Astrocyte of the cerebellum (primary cell): ENCODE measurements at regions not wholly inside any gene's neighbourhood (a gene's known extent, or its start where the extent isn't known, plus 50 kb on each side); places are given as distances from the start of the nearest gene placed in this dataset.

Source experiments
- DNase-seq: peaks from one replicate; pipeline ENCODE4 v3.0.0-alpha.2; 2011; ENCODE audit warnings: low read depth
- H3K4me3 ChIP-seq: 2 replicates; pipeline ENCODE4 v1.5.1; 2011; ENCODE audit warnings: mild to moderate bottlenecking, low read depth, low read length, moderate library complexity
- in situ Hi-C: cut with HindIII; loops from 2 replicates; pipeline ENCODE4 v1.10.0; 2017; ENCODE audit warnings: low sequenced_read_pairs
- TF ChIP-seq, protein P1 (sequence below): IDR thresholded peaks from 2 replicates; pipeline ENCODE4 v1.5.1; 2012; ENCODE audit warnings: low read length, low read depth, moderate library complexity, mild to moderate bottlenecking; ENCODE audit errors: missing control alignments

DNA sequence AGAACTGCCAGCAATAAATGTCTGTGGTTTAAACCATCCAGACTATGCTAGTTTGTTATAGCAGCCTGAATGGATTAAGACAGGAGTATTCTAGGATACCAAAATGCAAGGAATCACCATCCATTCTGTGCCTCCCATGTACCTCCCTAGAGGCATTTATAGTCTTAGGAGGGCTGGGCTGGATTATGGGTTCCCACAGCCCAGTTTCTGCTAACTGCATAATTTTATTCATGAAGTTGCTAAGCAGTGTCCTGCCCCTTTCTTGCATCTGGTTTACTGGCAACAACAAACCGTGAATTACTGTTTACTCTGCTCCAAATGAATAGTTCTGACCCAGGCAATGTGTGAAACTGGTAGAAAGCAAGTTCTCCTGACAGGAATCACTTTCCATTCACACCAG, 67.1 kb upstream of the PRKX start:
- TF ChIP-seq, protein P1, sequence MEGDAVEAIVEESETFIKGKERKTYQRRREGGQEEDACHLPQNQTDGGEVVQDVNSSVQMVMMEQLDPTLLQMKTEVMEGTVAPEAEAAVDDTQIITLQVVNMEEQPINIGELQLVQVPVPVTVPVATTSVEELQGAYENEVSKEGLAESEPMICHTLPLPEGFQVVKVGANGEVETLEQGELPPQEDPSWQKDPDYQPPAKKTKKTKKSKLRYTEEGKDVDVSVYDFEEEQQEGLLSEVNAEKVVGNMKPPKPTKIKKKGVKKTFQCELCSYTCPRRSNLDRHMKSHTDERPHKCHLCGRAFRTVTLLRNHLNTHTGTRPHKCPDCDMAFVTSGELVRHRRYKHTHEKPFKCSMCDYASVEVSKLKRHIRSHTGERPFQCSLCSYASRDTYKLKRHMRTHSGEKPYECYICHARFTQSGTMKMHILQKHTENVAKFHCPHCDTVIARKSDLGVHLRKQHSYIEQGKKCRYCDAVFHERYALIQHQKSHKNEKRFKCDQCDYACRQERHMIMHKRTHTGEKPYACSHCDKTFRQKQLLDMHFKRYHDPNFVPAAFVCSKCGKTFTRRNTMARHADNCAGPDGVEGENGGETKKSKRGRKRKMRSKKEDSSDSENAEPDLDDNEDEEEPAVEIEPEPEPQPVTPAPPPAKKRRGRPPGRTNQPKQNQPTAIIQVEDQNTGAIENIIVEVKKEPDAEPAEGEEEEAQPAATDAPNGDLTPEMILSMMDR = no peak
- in situ Hi-C loops = no loop called here
- no peak overlapping the region for H3K4me3 ChIP-seq
- DNase-seq = no peak

DNA sequence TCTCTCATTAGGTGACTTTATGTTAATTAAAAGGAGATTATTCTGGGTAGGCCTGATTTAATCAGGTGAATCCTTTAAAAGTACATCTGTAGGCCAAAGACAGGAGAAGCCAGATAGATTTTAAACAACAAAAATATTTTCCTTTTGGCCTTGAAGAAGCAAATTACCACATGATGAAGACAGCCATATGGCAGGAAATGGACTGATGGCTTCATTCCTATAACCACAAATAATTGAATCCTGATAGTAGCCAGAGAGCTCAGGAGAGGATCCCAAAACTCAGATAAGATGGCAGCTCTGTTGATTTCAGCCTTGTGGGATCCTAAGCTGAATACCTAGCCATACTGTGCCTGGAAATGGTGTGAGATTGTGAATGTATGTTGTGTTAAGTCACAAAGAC, 66.1 kb upstream of the PRKX start:
- no peak overlapping the region for H3K4me3 ChIP-seq
- in situ Hi-C loops = no loop called here
- TF ChIP-seq, protein P1 = no peak
- DNase-seq = no peak

DNA sequence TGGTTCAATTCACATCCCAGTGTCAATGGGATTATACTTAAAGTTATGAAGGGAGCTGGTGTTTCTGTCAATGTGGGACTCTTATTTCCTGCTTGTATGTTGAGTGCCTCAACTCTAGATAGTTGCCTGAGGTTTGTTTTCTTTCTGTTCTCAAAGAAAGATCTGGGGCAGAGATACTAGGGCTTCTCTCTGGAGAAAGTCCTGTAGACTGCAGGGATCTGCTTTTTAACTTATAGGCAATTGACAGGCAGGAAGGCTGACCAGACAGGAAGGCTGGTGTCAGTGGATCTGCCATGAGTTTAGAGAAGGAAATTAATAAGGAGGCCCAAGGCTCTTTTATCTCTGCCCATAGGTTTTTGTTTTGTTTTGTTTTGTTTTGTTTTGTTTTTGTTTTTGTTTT, 64.0 kb upstream of the PRKX start:
- in situ Hi-C loops = no loop called here
- no peak for DNase-seq
- H3K4me3 ChIP-seq = no peak overlapping the region
- TF ChIP-seq, protein P1 = no peak

DNA sequence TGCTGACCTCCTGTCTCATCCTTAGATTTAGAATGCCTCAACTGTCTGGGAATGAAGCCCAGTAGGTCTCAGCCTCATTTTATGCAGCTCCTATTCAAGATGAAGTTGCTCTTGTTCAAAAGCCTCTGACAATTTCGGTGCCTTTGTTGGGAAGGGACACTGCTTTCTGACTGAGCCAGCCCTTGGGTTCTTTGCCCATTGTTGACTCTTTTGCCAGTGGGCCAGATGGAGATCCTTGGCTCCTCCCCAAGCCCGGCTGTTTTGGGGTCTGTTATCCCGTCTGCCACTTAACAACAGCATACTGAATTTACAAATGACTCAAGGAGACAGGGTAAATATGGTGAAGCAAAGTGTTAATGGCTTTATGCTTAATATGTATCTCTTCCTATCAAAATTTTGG, 58.3 kb upstream of the PRKX start:
- in situ Hi-C loops = no loop called here
- no peak for DNase-seq
- TF ChIP-seq, protein P1 = no peak
- H3K4me3 ChIP-seq = no peak overlapping the region

DNA sequence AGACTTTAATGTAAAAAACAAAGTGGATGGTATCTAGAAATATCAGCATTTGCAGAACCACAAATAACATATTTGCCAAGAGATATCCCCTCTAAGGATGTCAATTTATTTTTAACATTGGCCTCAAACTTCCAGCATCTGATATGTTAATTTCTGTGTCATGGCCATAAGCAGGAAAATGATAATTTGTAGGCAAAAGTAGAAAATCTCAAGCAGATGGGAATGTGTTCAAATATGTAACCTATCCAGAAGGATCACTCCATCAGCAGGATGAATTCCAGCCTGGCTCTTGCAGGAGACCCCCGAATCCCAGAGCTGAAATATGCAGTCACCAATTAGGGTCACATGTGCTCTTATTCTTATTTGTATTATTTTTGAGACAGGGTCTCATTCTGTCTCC, 55.4 kb upstream of the PRKX start:
- DNase-seq = no peak
- TF ChIP-seq, protein P1 = no peak
- in situ Hi-C loops = no loop called here
- H3K4me3 ChIP-seq = no peak overlapping the region
